ENCODE measurements at regions not wholly inside any gene's neighbourhood (a gene's known extent, or its start where the extent isn't known, plus 50 kb on each side); places are given as distances from the start of the nearest gene placed in this dataset.

- no peak for TF ChIP-seq EZH2 (IDR thresholded peaks at IDR 0.05; ENCODE audit: borderline replicate concordance, low read depth, low read length, severe bottlenecking)
- TF ChIP-seq, protein P1, sequence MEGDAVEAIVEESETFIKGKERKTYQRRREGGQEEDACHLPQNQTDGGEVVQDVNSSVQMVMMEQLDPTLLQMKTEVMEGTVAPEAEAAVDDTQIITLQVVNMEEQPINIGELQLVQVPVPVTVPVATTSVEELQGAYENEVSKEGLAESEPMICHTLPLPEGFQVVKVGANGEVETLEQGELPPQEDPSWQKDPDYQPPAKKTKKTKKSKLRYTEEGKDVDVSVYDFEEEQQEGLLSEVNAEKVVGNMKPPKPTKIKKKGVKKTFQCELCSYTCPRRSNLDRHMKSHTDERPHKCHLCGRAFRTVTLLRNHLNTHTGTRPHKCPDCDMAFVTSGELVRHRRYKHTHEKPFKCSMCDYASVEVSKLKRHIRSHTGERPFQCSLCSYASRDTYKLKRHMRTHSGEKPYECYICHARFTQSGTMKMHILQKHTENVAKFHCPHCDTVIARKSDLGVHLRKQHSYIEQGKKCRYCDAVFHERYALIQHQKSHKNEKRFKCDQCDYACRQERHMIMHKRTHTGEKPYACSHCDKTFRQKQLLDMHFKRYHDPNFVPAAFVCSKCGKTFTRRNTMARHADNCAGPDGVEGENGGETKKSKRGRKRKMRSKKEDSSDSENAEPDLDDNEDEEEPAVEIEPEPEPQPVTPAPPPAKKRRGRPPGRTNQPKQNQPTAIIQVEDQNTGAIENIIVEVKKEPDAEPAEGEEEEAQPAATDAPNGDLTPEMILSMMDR (IDR thresholded peaks at IDR 0.05; ENCODE audit: borderline replicate concordance, extremely low read depth, low read length, poor library complexity, severe bottlenecking): no peak
Observed at GRCh38 chr12:94033101-94033500, 115.3 kb upstream of the PLXNC1 start.

Measured in DND-41 (cell line).